ENCODE measurements at regions not wholly inside any gene's neighbourhood (a gene's known extent, or its start where the extent isn't known, plus 50 kb on each side); places are given as distances from the start of the nearest gene placed in this dataset.

DNA sequence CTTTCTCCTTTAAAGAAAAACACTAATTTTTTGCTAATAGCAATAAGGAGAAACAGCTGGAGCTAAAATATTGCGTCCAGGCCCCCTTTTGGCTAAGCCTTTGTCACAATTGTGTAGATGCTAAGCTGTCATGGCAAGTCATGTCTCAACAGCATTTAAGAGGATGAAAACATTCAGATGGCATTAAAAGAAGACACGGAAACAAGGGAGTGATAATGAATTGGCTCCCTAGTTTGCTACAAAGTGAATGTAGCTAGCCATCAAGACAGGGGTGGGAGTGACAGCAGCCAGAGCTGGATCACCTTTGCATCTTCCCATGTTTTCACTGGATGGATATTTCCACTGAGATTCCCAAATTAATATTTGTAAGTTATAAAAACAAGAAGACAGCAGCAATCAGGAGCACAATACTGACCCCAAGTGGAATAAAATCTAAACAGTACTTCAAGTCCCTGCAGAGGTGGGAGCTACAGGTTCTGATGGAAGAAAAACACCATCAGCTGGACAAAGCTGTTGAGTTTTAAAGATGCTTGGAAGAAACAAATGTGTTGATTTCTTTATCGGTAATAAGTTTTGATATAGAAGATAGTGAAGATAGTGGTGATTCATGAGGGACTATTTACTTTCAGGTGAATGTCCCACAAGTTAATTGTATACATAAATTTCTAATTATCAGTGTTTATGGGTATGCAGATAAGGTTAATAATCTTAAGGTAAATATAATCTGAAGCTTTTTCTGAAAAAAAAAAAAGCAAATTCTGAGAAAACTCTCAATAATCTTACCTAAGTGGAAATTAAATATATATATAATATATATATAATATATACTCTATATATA is 129.4 kb downstream of the SLC16A9 start:
- Histone ChIP-seq H3K4me2 (no peak overlapping the region), H3K4me3 (no peak overlapping the region), H3K27ac (no peak overlapping the region), H3K4me1 (no peaks in the 10 kb centered on the region), H3K9me3 (no peaks in the 10 kb centered on the region)
- CTCF ChIA-PET, result interaction anchor here (0.6 to 2.7 kb wide), 15 partner anchors 10 to 1281 kb away, joined by 3 to 12 read pairs (median 4); no protein-coding TSS in a partner anchor
- DNase-seq (ENCODE audit: low read depth in 1 of 2, low spot score in 1 of 2) (peak; percentile 15 to 39), ATAC-seq (no peak), FAIRE-seq (peak; percentile 13)
- WGBS (ENCODE audit: missing lambda C conversion rate), result 9% methylated on average over 3 of the region's 3 CpGs
- TF ChIP-seq SMC3 (IDR thresholded peaks at IDR 0.05) (peak; percentile 54), CTCF (IDR thresholded peaks at IDR 0.05) (peak; percentile 57), RAD21 (conservative IDR thresholded peaks at IDR 0.05 in 1 of 2, IDR thresholded peaks at IDR 0.05 in 1 of 2) (peak; percentile 58 to 65), REST (IDR thresholded peaks at IDR 0.05) (no peak), POLR2AphosphoS2 (conservative IDR thresholded peaks at IDR 0.05; ENCODE audit: low read length) (no peak)
- POLR2A ChIA-PET, result no interaction called here

- Histone ChIP-seq H3K27ac (no peak overlapping the region), H3K4me3 (no peak overlapping the region), H3K4me2 (no peak overlapping the region), H3K9me3 (no peaks in the 10 kb centered on the region), H3K4me1 (no peaks in the 10 kb centered on the region)
- 58% methylated on average over 4 of the region's 4 CpGs for WGBS (ENCODE audit: missing lambda C conversion rate)
- ATAC-seq, result no peak
- TF ChIP-seq MAZ (IDR thresholded peaks at IDR 0.05; ENCODE audit: borderline replicate concordance, low read depth, low read length), result no peak
- TF ChIP-seq ZC3H11A (IDR thresholded peaks at IDR 0.05), result no peak
- TF ChIP-seq ELK1 (IDR thresholded peaks at IDR 0.05; ENCODE audit: low read depth, low read length), result no peak
- TF ChIP-seq, protein P1, sequence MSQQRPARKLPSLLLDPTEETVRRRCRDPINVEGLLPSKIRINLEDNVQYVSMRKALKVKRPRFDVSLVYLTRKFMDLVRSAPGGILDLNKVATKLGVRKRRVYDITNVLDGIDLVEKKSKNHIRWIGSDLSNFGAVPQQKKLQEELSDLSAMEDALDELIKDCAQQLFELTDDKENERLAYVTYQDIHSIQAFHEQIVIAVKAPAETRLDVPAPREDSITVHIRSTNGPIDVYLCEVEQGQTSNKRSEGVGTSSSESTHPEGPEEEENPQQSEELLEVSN (IDR thresholded peaks at IDR 0.05; ENCODE audit: borderline replicate concordance, low read depth), result no peak
- TF ChIP-seq RAD21 (conservative IDR thresholded peaks at IDR 0.05 in 1 of 2, IDR thresholded peaks at IDR 0.05 in 1 of 2), result no peak
- POLR2A ChIA-PET, result no interaction called here
- no peak for DNase-seq (ENCODE audit: low read depth in 1 of 2, low spot score in 1 of 2)
- FAIRE-seq, result no peak
- CTCF ChIA-PET, result interaction anchor here (0.7 to 2.7 kb wide), 5 partner anchors 10 to 1279 kb away, joined by 3 to 12 read pairs (median 5); no protein-coding TSS in a partner anchor
Measured at GRCh38 chr10:59578741-59579140, 130.9 kb downstream of the SLC16A9 start.

- DNase-seq (ENCODE audit: low read depth in 1 of 2, low spot score in 1 of 2), result no peak
- no peak overlapping the region for H3K27ac ChIP-seq
- H3K4me3 ChIP-seq, result no peak overlapping the region
- H3K4me2 ChIP-seq, result no peak overlapping the region
- ATAC-seq, result no peak
- no peak for TF ChIP-seq POLR2AphosphoS2 (conservative IDR thresholded peaks at IDR 0.05; ENCODE audit: low read length)
- TF ChIP-seq CBX2 (IDR thresholded peaks at IDR 0.05; ENCODE audit: borderline replicate concordance, low read depth), result no peak
- H3K4me1 ChIP-seq, result no peaks in the 10 kb centered on the region
- 2% methylated on average over 2 of the region's 2 CpGs for WGBS (ENCODE audit: missing lambda C conversion rate)
- H3K9me3 ChIP-seq, result no peaks in the 10 kb centered on the region
- no peak for FAIRE-seq
- ChIA-PET POLR2A (no interaction called here), CTCF (interaction anchor here (2.4 kb wide), 1 partner anchor 1278 kb away, joined by 5 read pairs; no protein-coding TSS in a partner anchor)
Measured at GRCh38 chr10:59577984-59578383, 131.7 kb downstream of the SLC16A9 start.
